GM12892 (cell line): ENCODE measurements at regions not wholly inside any gene's neighbourhood (a gene's known extent, or its start where the extent isn't known, plus 50 kb on each side); places are given as distances from the start of the nearest gene placed in this dataset.

Experiments used
- DNase-seq: peaks from one replicate; pipeline ENCODE4 v3.0.0; 2011; ENCODE audit not compliant: insufficient read length
- FAIRE-seq: peaks from 2 replicates; lab custom pipeline; 2011; peaks lifted over from hg19 to GRCh38; lab: Jason Lieb, UNC
- POLR2A ChIP-seq: IDR thresholded peaks from 2 replicates; pipeline ENCODE4 v1.6.1; 2011; ENCODE audit warnings: low read depth, low read length, control low read depth
- POLR2AphosphoS5 ChIP-seq: IDR thresholded peaks from 2 replicates; pipeline ENCODE4 v1.6.1; 2011; ENCODE audit warnings: low read depth, low read length, control low read depth
- TAF1 ChIP-seq: IDR thresholded peaks from 2 replicates; pipeline ENCODE4 v1.6.1; 2011; ENCODE audit warnings: low read depth, mild to moderate bottlenecking, control low read depth, low read length, borderline replicate concordance

GRCh38 chr7:33720139-33720538, 185.2 kb upstream of the BMPER start:
- TF ChIP-seq TAF1, result no peak
- no peak for TF ChIP-seq POLR2A
- TF ChIP-seq POLR2AphosphoS5, result no peak
- no peak for DNase-seq
- no peak for FAIRE-seq

GRCh38 chr7:33720870-33721269, 184.5 kb upstream of the BMPER start:
- no peak for FAIRE-seq
- no peak for TF ChIP-seq POLR2A
- no peak for TF ChIP-seq POLR2AphosphoS5
- no peak for TF ChIP-seq TAF1

GRCh38 chr7:33721895-33722294, 183.4 kb upstream of the BMPER start:
- TF ChIP-seq TAF1, result no peak
- no peak for TF ChIP-seq POLR2A
- no peak for TF ChIP-seq POLR2AphosphoS5
- no peak for FAIRE-seq

More at GRCh38 chr7:33720870-33721269, 184.5 kb upstream of the BMPER start:
- DNase-seq, result no peak

GRCh38 chr7:33722383-33723101, 182.8 kb upstream of the BMPER start:
- TF ChIP-seq TAF1 (no peak), POLR2A (no peak), POLR2AphosphoS5 (no peak)
- no peak for DNase-seq
- no peak for FAIRE-seq

More at GRCh38 chr7:33721895-33722294, 183.4 kb upstream of the BMPER start:
- DNase-seq, result no peak

DNA sequence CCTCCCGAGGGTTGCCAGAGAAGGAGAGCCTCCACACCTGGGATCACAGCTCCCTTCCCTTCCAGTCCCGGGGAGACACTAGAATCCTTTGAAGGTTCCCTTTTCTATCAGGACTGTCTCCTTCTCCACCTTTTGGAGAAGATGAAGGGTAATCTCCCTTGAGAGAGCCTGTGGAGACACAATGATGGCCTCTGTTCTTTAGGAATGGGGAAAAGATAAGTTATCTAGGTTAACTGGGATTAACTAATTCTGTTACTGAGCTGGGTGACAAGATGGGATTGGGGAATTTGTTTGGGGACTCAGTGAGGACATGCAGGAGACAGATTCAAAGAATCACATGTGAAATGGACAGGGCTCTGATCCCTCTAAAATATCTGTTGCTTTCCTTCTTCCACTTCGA, 181.1 kb upstream of the BMPER start:
- DNase-seq (no peak), FAIRE-seq (no peak)
- TF ChIP-seq TAF1 (no peak), POLR2A (no peak), POLR2AphosphoS5 (no peak)

GRCh38 chr7:33725111-33726025, 180.0 kb upstream of the BMPER start:
- FAIRE-seq (no peak), DNase-seq (no peak)
- TF ChIP-seq POLR2A (no peak), POLR2AphosphoS5 (no peak), TAF1 (no peak)

- FAIRE-seq, result no peak
- DNase-seq, result no peak
- TF ChIP-seq TAF1 (no peak), POLR2A (no peak), POLR2AphosphoS5 (no peak)
Measured at GRCh38 chr7:33726582-33726981, 178.8 kb upstream of the BMPER start.

DNA sequence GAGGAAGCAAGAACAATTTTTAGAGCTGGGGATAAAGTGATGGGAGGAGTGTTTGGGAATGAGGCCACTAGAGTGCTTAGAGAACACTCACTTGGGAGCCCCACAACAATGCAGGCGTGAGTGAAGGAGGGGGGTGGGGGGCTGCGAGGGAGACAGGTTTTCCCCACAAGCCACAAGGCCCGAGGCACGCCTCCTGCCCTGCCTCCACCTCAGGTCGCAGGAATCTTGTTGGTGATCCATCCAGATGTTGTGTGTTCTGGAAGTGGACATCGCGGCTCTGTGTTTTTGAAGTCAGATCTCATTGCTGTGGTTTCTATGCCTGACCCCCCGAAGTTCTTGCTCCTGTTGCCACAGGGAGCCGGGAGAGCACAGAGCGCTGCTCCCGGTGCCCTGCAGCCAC, 178.0 kb upstream of the BMPER start:
- FAIRE-seq (no peak), DNase-seq (no peak)
- TF ChIP-seq POLR2AphosphoS5 (no peak), POLR2A (no peak), TAF1 (no peak)

- TF ChIP-seq TAF1 (no peak), POLR2AphosphoS5 (no peak), POLR2A (no peak)
- FAIRE-seq (no peak), DNase-seq (no peak)
Measured at GRCh38 chr7:33728873-33729551, 176.3 kb upstream of the BMPER start.

GRCh38 chr7:33729726-33730125, 175.6 kb upstream of the BMPER start:
- no peak for FAIRE-seq
- no peak for TF ChIP-seq TAF1
- no peak for TF ChIP-seq POLR2A
- TF ChIP-seq POLR2AphosphoS5, result no peak

DNA sequence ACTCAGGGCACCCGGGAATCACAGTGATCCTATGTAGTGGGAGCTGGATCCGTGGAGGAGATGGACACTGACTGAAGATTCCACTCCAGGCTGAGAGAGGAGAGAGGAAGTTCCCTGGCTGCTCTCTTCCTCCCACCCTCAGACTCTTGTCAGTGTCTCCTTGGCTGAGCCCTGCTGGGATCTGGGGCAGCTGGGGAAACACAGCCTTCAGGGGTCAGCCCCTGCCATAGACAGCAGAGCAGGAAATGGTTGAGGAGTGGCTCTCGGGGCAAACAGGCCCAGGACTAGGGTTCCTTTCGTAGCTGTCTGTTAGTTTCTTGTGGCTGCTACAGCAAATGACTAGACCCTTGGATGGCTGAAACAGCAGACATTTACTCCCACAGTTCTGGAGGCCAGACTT, 174.4 kb upstream of the BMPER start:
- no peak for DNase-seq
- no peak for FAIRE-seq
- TF ChIP-seq POLR2AphosphoS5 (no peak), POLR2A (no peak)

More at GRCh38 chr7:33729726-33730125, 175.6 kb upstream of the BMPER start:
- DNase-seq, result no peak

GRCh38 chr7:33731912-33732311, 173.4 kb upstream of the BMPER start:
- no peak for DNase-seq
- no peak for FAIRE-seq
- no peak for TF ChIP-seq POLR2AphosphoS5
- no peak for TF ChIP-seq TAF1
- no peak for TF ChIP-seq POLR2A

DNA sequence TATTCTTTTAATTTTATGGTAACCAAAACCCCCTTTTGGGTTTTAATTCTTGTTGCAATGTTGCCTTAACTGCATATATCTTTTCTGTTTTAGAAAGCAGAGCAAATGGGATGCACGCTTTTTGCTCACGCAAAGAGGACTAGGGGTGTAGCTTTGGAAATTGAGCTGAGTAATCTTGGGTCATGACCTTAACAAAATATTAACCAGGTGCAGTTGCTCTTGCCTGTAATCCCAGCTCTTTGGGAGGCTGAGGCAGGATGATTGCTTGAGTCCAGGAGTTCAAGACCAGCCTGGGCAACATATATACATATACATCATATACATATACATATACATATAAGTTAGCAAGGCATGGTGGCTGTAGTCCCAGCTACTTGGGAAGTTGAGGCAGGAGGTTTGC, 172.9 kb upstream of the BMPER start:
- TF ChIP-seq POLR2AphosphoS5, result no peak
- no peak for TF ChIP-seq TAF1
- no peak for TF ChIP-seq POLR2A
- FAIRE-seq (no peak), DNase-seq (no peak)
